ENCODE measurements at regions not wholly inside any gene's neighbourhood (a gene's known extent, or its start where the extent isn't known, plus 50 kb on each side); places are given as distances from the start of the nearest gene placed in this dataset.

DNA sequence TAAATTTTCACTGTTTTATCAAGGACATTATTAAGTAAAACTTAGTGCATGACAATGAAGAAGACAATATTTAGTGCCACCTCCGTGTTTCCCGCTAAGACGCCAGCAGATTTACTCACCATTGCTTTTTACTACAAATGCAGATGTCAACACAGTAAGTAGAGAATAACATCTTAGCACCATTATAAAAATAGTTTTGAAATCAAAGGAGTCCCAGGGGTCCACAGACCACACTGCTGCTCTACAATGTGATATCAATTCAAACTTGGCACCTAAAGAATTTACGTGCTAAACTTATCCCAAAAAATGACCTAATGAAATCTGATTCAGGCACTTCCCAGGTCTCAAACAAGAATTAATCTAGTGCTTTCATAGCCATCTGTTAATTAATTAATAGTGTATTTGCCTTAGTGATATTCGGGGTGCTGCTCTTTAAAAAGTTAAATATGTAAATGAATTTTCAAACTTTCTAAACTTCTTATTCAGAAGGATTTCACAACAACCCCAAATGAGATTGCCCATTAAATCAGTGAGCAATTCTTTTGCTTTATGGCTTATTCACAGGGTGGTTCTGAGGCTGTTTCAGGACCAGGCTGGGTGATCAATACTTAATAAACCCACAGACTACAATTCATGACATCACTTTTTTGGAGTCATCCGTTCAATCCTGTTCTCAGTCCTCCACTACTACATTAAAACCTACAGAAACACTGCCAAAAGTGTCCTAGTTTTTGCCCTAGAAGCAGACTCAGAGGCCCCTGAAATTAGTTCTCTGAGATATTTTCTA is 161.3 kb upstream of the LMNTD1 start:
- no peak for DNase-seq (ENCODE audit: low spot score)

DNA sequence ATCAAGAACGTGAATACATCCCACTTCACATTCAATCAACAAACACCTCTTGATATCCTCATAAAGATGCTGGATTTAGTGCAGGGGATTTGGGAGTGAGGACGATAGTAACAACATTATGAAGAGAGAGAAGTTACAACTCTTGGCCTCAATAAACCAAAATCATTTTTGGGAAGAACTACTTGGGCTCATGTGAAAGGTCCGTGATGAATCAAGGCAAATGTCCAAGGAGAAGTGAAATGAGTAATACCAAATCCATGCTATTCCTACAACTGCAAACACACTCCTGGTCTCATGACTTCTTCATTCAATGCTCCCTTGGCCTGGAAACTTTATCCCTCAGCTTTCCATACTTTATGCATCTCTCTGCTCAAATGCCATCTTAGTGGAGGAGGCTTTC is 162.0 kb upstream of the LMNTD1 start:
- DNase-seq (ENCODE audit: low spot score), result no peak

DNA sequence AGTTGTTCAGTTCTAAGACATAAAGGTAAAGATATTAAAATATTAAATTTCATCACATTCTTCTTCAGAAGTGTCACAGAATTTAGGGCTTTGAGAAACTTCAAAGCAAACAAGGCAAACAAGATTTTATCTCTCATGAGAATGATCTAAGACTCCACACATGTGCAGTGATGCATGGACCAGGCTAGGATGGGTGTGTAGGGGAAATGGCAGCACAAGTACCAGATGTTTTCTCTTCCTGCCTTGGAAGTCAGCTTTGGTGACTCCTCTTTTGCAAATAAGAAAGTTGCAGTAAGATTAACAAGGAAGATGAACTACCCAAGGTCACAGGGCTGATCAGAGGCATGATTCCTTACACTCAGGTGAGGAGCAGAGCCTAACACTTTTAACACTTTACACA is 163.8 kb upstream of the LMNTD1 start:
- no peak for DNase-seq (ENCODE audit: low spot score)

DNA sequence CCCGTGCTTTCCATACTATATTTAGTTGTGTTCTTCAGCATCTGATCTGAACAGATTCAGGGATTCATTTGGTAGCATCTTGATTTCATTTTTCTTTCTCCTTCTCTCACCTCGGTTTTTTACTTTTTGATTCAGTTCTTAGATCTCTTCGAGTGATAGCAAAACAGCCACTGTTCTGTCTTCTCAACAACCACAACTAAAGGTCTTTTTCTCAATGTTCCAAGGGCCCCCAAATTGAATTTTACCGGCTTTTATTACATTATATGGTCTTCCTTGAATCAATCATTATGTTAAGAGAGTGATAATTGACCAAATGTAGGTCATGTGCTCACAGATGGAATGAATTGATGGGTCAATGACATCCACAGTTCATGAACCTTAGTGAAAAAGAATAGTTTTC is 164.5 kb upstream of the LMNTD1 start:
- DNase-seq (ENCODE audit: low spot score), result no peak

DNA sequence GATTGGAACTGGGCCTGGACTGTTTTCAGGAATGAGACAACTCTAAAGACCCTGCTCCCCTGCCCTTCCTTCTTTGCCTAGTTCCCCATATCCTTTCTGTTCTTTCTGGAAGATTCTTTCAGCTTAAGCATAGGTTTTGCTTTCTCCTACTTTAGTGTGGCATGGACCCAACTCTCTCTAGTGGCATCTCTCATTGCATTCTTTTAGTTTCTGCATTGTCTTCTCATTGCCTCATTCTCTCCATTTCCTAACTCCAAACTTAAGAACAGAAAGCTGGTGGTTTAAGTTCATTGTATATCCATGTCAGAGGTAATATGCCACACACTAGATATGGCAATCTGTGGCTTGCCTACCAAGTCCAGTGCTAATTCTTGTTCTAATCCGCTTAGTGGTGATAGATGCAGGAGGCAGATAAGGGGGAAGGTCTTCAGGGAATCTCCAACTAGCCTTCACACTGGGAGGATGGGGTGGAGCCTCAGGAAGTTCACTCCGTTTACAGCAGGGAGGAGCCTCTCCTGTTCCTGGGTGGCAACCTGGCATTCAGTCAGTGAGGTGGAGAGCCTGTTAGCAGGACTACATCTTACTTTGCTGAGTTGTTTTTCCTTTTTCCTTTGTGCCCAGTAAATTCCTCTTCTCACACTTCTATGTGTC is 165.1 kb upstream of the LMNTD1 start:
- peak; percentile 36 for DNase-seq (ENCODE audit: low spot score)

DNA sequence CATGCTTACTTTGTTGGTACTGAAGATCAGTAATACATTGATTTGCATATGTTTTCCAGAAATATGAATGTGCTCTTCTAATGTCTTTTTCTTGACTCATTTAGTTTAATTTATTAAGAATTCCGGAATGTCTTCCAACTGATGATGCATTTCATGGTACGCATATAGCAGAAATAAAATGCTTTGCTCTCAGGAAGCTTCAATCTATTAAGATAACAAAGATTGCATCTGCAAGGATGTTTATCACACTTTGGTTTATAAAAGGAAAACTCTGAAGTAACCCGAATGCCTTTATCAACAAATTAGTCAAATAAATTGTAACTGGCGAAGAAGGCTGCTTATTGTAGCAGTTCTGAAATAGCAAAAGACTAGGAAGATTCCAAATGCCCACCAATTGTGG is 166.4 kb upstream of the LMNTD1 start:
- no peak for DNase-seq (ENCODE audit: low spot score)

DNA sequence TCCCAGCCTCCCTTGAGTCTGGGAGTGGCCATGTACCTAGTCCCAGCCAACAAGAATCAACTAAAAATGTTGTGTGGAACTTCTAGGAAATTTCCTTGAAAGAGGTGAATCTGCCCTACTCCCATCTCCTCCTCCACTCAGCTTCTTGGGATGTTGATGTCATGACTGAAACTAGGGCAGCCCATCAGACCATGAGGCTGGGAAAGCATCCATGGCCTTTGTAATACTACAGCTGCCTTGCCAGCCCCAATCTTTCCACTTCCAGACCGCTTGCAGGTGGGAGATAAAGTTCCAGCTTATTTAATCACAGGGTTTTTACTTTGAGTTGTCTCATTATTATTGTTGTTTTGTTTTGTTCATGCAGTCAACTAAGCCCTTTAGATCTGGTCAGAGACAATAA is 170.3 kb upstream of the LMNTD1 start:
- DNase-seq (ENCODE audit: low spot score), result no peak

DNA sequence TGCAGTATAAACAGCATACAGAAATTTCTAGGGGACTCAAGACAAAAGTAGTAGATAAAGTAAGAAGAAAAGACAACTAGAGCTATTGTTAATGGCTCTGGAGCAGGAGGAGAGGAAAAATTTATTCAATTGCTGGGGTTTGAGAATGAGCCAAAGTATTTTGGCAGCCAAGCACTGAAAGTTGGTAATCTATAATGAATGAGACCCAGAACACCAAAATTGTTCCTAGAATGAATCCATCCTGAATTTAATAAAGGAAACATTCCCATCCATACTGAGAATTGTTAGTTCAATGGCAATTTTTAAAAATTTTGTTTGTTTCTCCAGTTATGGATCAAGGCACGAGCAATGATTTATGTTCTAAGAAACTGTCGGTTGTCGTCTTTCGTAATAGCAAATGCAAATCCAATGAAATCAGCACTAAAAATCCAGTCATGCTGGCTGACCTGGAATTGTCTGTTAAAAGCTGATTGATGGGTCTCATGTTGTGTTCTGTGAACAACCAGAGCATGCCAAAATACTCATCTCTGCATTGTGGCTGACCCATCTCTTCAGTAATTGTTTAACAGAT is 170.9 kb upstream of the LMNTD1 start:
- no peak for DNase-seq (ENCODE audit: low spot score)

DNA sequence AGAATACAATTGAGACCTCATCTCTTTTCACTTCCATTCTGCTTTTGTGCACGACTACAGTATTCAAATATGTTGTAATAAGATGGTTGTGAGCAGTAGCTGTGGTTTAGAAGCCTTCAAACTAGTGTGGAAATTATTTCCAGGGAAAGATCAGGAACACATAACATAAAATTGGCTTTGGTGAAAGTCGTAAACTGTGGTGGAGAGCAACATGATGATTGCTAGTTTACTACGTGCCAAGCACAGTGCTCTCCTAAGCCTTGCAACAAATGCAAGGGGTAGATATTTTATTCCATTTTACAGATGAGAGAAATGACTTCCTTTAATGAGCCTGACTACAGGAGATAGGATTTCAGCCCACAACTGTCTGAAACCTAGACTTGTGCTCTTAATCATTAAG is 172.4 kb upstream of the LMNTD1 start:
- DNase-seq (ENCODE audit: low spot score), result no peak

DNA sequence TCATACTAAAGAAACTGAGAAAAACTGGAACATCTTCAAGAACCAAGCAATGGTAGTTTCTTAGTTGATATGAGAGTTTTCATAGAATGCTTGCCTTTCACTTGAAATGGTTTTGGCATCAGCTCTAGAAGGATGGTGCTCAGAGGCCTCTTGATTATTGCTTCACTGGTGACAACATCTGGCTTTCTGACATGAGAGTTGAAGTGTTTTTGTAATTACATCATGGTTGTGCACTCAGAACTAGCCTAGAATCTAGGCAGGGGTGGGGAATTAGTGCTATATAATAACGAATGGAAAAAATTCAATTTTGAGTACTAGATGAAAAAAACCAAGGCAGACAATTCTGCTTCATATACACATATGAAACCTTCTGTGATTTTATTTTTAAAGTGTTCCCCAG is 172.8 kb upstream of the LMNTD1 start:
- no peak for DNase-seq (ENCODE audit: low spot score)

DNA sequence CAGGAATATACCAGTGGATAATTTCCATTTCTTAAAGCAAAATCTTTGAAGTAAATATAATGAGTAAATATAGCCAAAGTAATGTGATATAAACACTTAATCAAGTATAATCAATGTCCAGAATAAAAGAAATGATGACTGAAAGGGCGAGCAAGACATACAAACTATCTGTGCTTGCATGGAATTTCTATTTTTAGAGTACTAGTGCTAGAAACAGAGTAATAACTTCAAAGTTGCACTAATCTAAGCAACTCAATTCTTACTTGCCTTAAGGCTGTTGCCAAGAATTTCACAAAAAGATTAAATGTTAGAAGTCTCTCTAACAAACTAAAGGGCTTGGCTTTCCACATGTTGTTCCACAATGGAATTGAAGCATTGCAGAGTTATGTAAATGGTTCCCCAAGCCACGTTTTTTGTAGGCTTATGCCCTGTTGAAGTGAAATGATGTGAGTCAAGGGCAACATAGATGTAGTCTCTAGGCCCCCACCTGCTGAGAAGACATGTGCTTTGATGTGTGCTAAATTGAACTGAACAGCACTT is 175.0 kb upstream of the LMNTD1 start:
- DNase-seq (ENCODE audit: low spot score), result no peak

DNA sequence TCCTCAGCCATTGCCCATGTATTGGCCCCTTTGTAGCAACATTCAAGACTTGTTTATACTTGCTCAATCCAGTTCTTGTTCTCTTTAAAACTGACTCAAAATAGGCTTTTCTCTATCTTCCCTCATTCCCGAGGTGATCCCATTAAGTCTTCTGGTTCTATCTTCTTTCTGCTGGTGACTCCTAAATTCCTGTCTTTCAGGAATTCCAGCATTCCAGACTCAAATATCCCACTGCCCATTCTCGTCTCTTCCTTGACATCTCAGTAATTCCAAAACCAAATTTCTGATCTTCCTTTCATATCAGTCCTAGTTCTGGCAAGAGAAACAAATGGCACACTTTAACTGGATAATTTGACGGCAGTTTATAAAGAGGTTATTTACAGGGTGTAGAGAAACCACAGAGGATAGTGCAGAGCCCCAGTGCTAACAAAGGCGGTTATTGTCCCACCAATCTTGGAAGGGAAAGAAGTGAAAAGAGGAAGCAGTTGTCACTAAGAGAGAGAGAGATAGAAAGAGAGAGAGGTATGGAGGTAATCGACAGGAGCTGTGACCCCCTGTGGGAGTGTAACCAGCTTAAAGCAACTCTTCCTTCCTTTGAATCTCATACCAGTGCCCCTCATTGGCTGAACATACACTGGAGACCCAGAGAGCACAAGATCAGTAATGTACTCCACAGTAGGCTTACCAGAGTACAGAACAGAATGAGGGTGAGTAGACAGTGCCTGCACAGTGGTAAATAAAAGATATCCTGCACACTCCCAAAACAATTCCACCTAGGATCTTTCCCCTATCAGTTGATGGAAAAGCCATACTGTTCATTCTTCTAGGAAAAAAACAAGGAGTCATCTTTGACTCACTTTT is 177.6 kb upstream of the LMNTD1 start:
- DNase-seq (ENCODE audit: low spot score), result no peak

DNA sequence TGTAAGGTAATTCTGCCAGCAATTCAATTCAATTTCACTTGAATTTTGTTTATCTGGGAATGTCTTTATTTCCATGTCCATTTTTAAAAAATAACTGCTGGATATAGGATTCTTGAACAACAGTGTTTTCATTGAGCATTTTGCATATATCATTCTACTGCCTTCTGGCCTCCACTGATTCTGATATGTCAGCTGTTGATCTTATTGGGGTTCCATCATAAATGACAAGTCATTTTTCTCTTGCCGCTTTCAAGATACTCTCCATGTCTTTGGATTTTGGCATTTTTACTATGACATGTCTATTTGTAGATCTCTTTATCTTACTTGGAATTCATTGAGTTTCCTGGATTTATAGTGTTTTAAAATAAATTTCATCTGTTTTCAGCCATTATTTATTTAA is 180.5 kb upstream of the LMNTD1 start:
- no peak for DNase-seq (ENCODE audit: low spot score)

DNA sequence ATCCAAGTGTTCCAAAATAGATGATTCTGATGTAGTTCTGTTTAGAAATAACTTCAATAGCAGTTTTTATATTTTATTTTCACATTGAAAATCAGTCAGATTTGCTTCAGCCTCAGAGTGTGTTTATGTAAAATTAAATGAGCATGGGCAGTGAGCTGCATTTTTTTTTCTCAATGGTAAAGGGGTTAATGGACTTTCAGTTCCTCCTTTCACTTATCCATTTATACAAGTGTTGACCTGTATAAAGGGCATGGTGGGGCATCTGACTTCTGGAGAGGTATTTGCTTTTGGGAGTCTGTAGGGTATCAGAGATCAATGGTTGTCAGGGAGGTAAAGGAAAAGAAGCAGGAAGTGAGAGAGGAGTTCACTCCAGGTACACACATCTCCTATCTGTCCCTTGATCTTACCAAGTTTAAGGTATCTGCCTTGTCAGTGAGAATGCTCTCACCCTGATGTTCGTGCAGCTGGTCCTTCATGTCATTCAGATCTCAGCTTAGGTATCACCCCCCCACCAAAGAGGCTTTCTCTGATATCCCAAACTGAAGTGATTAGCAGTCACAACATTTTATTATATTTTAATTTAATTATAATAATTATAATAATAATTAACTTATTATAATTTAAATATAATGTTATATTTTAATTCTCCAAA is 181.6 kb upstream of the LMNTD1 start:
- no peak for DNase-seq (ENCODE audit: low spot score)

DNA sequence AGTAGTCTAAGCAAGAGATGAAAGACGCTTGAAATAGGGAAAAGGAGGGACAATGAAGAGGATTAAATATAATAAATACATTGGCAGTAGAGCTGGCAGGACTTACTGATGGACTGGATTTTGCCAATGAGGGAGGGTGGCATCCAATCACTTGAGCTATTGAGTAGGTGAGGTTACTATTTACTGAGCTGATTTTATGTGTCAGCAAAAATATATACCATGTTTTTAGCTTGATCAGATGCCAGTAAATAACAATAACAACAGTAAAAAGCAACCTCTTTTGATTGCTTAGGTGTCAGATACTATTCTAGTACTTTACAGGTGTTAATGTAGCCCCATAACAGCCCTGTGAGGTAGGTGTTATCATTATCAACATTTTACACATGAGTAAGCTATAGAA is 187.5 kb upstream of the LMNTD1 start:
- no peak for DNase-seq (ENCODE audit: low spot score)

DNA sequence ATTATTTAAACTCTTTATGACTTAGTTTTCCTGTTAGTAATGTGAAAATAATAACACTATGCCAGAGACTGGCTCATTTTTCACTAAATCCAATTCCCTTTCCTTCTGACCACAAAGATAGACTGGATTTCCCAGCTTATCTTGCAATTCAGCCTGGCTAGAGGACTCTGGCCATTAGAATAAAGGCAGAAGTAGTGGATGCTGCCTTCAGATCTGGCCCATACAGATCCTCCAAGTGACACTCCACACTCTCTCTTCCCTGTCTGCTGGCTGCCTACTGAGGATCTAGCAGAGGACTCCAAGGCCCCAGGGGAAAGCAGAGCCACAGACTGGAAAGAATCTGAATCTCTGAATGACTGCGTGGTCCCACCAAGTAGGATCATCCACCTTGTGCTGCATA is 188.8 kb upstream of the LMNTD1 start:
- DNase-seq (ENCODE audit: low spot score), result no peak

DNA sequence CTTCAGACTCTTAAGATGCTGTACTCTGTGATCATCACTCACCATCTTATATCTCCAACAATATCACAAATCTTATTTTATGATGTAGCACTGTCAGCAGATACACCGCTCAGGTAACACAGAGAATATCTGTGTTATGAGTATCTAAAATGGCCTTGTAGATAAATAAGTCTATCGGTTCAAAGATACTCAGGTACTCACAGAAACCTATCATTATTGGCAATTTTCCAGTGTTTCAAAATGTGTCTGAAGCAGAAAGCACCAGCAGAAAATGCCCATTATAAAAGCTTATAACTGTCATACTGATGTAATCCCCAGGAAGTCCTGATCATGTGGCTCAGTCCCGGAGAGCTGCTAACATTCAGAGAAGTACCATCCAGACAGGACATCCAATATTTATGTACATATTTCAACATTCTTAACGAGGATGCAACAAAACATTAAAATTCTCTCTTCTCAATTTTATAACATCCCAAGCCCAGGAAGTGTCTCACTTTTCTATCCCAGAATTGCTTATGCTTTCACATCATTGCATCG is 190.7 kb upstream of the LMNTD1 start:
- DNase-seq (ENCODE audit: low spot score), result no peak

DNA sequence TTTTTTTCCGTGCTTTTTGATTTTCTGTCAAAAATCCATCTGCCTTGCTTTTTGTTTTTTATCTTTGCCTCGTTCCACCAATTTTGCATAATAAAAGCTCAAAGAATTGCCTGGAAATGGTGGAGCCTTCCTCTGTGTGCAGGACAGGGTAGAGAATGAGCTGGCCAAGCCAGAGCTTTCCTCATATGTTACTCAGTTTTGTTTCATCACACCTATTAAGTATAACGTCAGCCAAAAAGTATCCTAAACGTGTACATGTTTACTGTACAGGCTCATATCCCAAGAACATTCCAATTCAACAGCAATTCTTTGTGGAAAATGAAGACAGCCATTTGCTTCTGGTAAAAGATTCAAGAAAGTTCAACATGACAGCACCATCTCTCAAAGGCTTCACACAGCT is 191.2 kb upstream of the LMNTD1 start:
- no peak for DNase-seq (ENCODE audit: low spot score)

DNA sequence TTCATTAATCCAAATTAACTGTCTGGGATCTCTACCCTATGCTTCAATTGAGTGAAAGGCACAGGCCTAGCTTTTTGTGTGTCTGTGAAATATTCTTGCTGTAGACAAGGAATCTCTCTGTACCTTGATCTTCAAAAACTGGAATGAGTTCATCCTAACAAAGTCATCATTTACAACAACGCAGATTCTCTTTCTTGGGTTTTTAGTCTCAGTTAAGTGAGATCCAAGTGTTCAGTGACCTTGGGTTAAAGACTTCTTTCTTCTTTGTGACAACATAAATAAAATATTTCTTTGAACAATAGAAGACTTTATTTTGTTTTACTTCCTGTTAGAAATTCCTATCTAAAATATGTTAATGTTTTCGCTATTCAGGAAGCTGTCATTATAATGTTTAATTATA is 192.2 kb upstream of the LMNTD1 start:
- DNase-seq (ENCODE audit: low spot score), result no peak

DNA sequence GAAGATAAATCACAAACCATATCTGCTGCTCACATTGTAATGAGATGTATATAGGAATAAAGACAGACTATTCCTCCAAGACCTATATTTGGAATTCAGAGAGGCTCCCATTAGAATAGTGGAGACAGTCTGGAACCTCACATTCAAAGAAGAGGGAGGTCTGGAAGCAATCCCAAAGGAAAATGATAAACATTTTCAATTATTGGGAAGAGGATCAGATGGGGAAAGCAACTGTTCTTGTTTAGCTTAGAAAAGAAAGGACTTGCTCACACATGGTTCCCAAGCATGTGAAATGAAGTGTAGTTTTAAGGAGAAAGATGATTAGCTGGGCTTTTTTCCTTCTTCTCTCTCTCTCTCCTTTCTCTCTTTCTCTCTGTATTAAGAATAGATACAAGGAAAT is 193.0 kb upstream of the LMNTD1 start:
- no peak for DNase-seq (ENCODE audit: low spot score)

DNA sequence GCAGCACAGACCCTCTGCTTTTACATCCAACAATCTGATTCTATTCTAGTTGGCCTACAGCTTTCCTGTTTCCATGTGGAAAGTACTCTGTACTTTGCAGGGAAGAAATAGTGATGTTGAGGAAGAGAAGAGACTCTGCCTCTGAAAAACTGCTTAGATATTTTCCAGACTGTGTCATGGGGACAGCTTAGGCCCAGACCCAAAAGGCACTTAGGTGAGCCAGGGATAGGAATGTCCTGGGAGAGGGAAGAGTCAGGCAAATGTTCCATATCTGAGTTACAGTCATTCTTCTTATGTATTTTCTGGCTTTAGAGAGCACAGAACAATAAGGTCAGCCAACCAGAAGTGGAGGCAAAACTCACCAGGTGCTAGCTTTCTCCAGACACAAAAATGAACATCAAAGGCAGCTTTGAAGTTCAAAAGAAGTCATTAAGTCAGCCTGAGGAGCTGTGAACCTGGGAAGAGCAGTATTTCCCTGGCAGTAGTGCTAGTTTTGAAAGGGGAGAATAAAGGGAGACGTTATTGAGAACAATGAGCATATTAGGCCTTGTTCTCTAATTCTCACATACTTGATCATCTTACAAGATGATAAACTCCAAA is 199.7 kb upstream of the LMNTD1 start:
- DNase-seq (ENCODE audit: low spot score), result no peak
